IMR-90 (cell line): ENCODE measurements at regions not wholly inside any gene's neighbourhood (a gene's known extent, or its start where the extent isn't known, plus 50 kb on each side); places are given as distances from the start of the nearest gene placed in this dataset.

Experiments used
- ATAC-seq: fragments of 200-7000 bp; cut with Tn5 transposase; 2 replicates; pipeline ENCODE4 v1.9.1; 2020; ENCODE audit warnings: low read depth, mild to moderate bottlenecking, moderate library complexity
- BruUV-seq: library from RNA; stranded (reverse); fragments of 400-500 nt; replicated peaks from 2 replicates; lab custom pipeline; 2021; lab: Mats Ljungman, UMichigan
- CTCF ChIA-PET: fragments of 300-600 bp; formaldehyde crosslinking; extraction: SDS; loops from one replicate; lab custom pipeline; 2021; ENCODE audit warnings: antibody characterized with exemption; lab: Yijun Ruan, JAX
- POLR2A ChIA-PET: fragments of 300-600 bp; sonication (Branson Sonifier 250); formaldehyde crosslinking; loops from one replicate; lab custom pipeline; 2022; ENCODE audit warnings: antibody characterized with exemption; ENCODE audit not compliant: unreplicated experiment; lab: Charles Lee
- DNase-seq: peaks from one replicate; pipeline ENCODE4 v3.0.0; 2013
- H2AFZ ChIP-seq: replicated peaks from 2 replicates; pipeline ENCODE3; 2013; ENCODE audit warnings: low read length, mild to moderate bottlenecking; ENCODE audit not compliant: poor library complexity
- H2AK5ac ChIP-seq: 2 replicates; pipeline ENCODE4 v1.6.1; 2013; ENCODE audit warnings: low read depth, low read length, inconsistent platforms
- H2AK9ac ChIP-seq: replicated peaks from 2 replicates; pipeline ENCODE3; 2013; ENCODE audit warnings: mild to moderate bottlenecking, low read depth, low read length, moderate library complexity; ENCODE audit not compliant: poor library complexity
- H2BK120ac ChIP-seq: 2 replicates; pipeline ENCODE4 v1.6.1; 2013; ENCODE audit warnings: low read depth, low read length, inconsistent platforms
- H2BK15ac ChIP-seq: 3 replicates; pipeline ENCODE4 v1.6.1; 2013; ENCODE audit warnings: low read depth, low read length, inconsistent platforms
- H2BK20ac ChIP-seq: 2 replicates; pipeline ENCODE4 v1.6.1; 2013; ENCODE audit warnings: low read depth, mild to moderate bottlenecking, inconsistent platforms, low read length, moderate library complexity
- H2BK5ac ChIP-seq: 2 replicates; pipeline ENCODE4 v1.6.1; 2013; ENCODE audit warnings: mild to moderate bottlenecking, low read depth, low read length, inconsistent platforms; ENCODE audit not compliant: poor library complexity, severe bottlenecking
- H3K14ac ChIP-seq: replicated peaks from 2 replicates; pipeline ENCODE4 v1.6.1; 2013; ENCODE audit warnings: low read depth, low read length, inconsistent platforms
- H3K18ac ChIP-seq: 2 replicates; pipeline ENCODE4 v1.6.1; 2013; ENCODE audit warnings: low read depth, low read length, control low read depth
- H3K23ac ChIP-seq: 2 replicates; pipeline ENCODE4 v1.6.1; 2013; ENCODE audit warnings: low read depth, low read length, inconsistent platforms
- H3K27ac ChIP-seq: 2 replicates; pipeline ENCODE4 v1.5.1; 2013; ENCODE audit warnings: mild to moderate bottlenecking, control low read depth, low read length; ENCODE audit not compliant: insufficient read depth
- H3K27me3 ChIP-seq: 2 replicates; pipeline ENCODE4 v1.6.1; 2013; ENCODE audit warnings: low read length; ENCODE audit not compliant: control insufficient read depth, insufficient read depth
- H3K36me3 ChIP-seq: 2 replicates; pipeline ENCODE4 v1.6.1; 2013; ENCODE audit warnings: low read length, mixed read lengths; ENCODE audit not compliant: control insufficient read depth, insufficient read depth
- H3K4ac ChIP-seq: 2 replicates; pipeline ENCODE4 v1.6.1; 2013; ENCODE audit warnings: low read depth, low read length, inconsistent platforms
- H3K4me1 ChIP-seq: 2 replicates; pipeline ENCODE4 v1.6.1; 2013; ENCODE audit warnings: low read length, mixed read lengths; ENCODE audit not compliant: control insufficient read depth, insufficient read depth
- H3K4me2 ChIP-seq: 2 replicates; pipeline ENCODE4 v1.6.1; 2013; ENCODE audit warnings: low read depth, mild to moderate bottlenecking, control low read depth, low read length, moderate library complexity
- H3K4me3 ChIP-seq: 2 replicates; pipeline ENCODE4 v1.5.1; 2013; ENCODE audit warnings: low read depth, mild to moderate bottlenecking, control low read depth, low read length, moderate library complexity; ENCODE audit not compliant: insufficient read depth
- H3K56ac ChIP-seq: 2 replicates; pipeline ENCODE4 v1.6.1; 2013; ENCODE audit warnings: low read length, inconsistent platforms; ENCODE audit not compliant: insufficient read depth; ENCODE audit errors: extremely low read depth
- H3K79me1 ChIP-seq, 2 experiments: 2 replicates each; pipeline ENCODE4 v1.6.1; 2013; ENCODE audit warnings: low read length in 2 of 2, inconsistent platforms in 1 of 2, low read depth in 1 of 2
- H3K9ac ChIP-seq: 2 replicates; pipeline ENCODE4 v1.6.1; 2013; ENCODE audit warnings: low read depth, low read length, control low read depth
- H3K9me1 ChIP-seq: 2 replicates; pipeline ENCODE4 v1.6.1; 2013; ENCODE audit warnings: low read length, inconsistent platforms; ENCODE audit not compliant: insufficient read depth
- H3K9me3 ChIP-seq: 2 replicates; pipeline ENCODE4 v1.6.1; 2013; ENCODE audit warnings: low read length; ENCODE audit not compliant: control insufficient read depth, insufficient read depth
- H4K20me1 ChIP-seq: 2 replicates; pipeline ENCODE4 v1.6.1; 2013; ENCODE audit warnings: low read length, inconsistent platforms; ENCODE audit not compliant: insufficient read depth
- H4K5ac ChIP-seq: 2 replicates; pipeline ENCODE4 v1.6.1; 2013; ENCODE audit warnings: mild to moderate bottlenecking, low read depth, low read length, control low read depth
- H4K8ac ChIP-seq, 2 experiments: 2 replicates each; pipeline ENCODE4 v1.6.1; 2013; ENCODE audit warnings: low read depth in 2 of 2, low read length in 2 of 2, control low read depth in 1 of 2, inconsistent platforms in 1 of 2
- H4K91ac ChIP-seq: 2 replicates; pipeline ENCODE4 v1.6.1; 2013; ENCODE audit warnings: low read depth, low read length, inconsistent platforms; ENCODE audit not compliant: insufficient read depth
- CHD1 ChIP-seq: IDR thresholded peaks from 2 replicates; pipeline ENCODE4 v1.6.1; 2012; ENCODE audit warnings: low read depth, low read length, improper control_type of control experiment
- WGBS, 2 experiments: methylation state at CpG; one replicate each; pipeline versions ENCODE4 v1.1.5 to v1.1.7; 2013; ENCODE audit warnings: missing lambda C conversion rate in 2 of 2; ENCODE audit not compliant: insufficient read length in 1 of 2; ENCODE audit errors: extremely low coverage in 2 of 2; 5-methylcytosine and 5-hydroxymethylcytosine counted together
- dilution Hi-C: fragments of 300-500 bp; cut with HindIII; formaldehyde crosslinking; loops from one replicate; pipeline ENCODE4 v1.14.3; 2018; ENCODE audit warnings: low sequenced_read_pairs; ENCODE audit not compliant: unreplicated experiment
- in situ Hi-C: fragments of 300-500 bp; cut with MboI; formaldehyde crosslinking; loops from 3 replicates; pipeline ENCODE4 v1.14.3; 2019; ENCODE audit warnings: low sequenced_read_pairs, inconsistent platforms, mixed read lengths
- intact Hi-C: fragments of 100-400 bp; cut with micrococcal nuclease; formaldehyde crosslinking; loops from 2 replicates; pipeline ENCODE4 v1.10.0; 2022

- no peak overlapping the region for H3K9ac ChIP-seq
- no peak overlapping the region for H4K91ac ChIP-seq
- H3K9me1 ChIP-seq, result no peaks in the 10 kb centered on the region
- no peak overlapping the region for H2AK9ac ChIP-seq
- H3K9me3 ChIP-seq, result no peaks in the 10 kb centered on the region
- no TSS peak for BruUV-seq
- ATAC-seq (no peak), DNase-seq (no peak)
- ChIA-PET POLR2A (no interaction called here), CTCF (no interaction called here)
- dilution Hi-C loops (no loop called here), intact Hi-C loops (no loop called here), in situ Hi-C loops (loop anchor here (10.0 kb wide), 1 partner anchor 57 kb away; no protein-coding TSS in a partner anchor)
- H3K18ac ChIP-seq, result no peak overlapping the region
- H2BK15ac ChIP-seq, result no peak overlapping the region
- WGBS, 2 experiments, result no CpG with 5 or more reads among the region's 1 CpG
- no peak overlapping the region for H3K23ac ChIP-seq
- H2AK5ac ChIP-seq, result no peak overlapping the region
- H4K20me1 ChIP-seq, result no peaks in the 10 kb centered on the region
- H2BK20ac ChIP-seq, result no peak overlapping the region
- no peak overlapping the region for H3K14ac ChIP-seq
- no peaks in the 10 kb centered on the region for H3K27me3 ChIP-seq
- H4K8ac ChIP-seq, result no peak overlapping the region
- no peak overlapping the region for H3K27ac ChIP-seq
- no peak for TF ChIP-seq CHD1
- H3K56ac ChIP-seq, result no peak overlapping the region
- H2BK5ac ChIP-seq, result no peak overlapping the region
- H3K4me2 ChIP-seq, result no peak overlapping the region
- no peak overlapping the region for H3K4me3 ChIP-seq
- H3K36me3 ChIP-seq, result no peaks in the 10 kb centered on the region
- no peak overlapping the region for H4K5ac ChIP-seq
- no peaks in the 10 kb centered on the region for H3K79me1 ChIP-seq
- H3K4ac ChIP-seq, result no peak overlapping the region
- no peak overlapping the region for H2BK120ac ChIP-seq
- H3K4me1 ChIP-seq, result no peaks in the 10 kb centered on the region
- H2AFZ ChIP-seq, result no peak overlapping the region
Measured at GRCh38 chr7:124557587-124557986, 208.0 kb downstream of the GPR37 start.
